Breast epithelium (tissue), 3 donors: ENCODE measurements at regions not wholly inside any gene's neighbourhood (a gene's known extent, or its start where the extent isn't known, plus 50 kb on each side); places are given as distances from the start of the nearest gene placed in this dataset.

Source experiments
- CTCF ChIP-seq, 3 donors: fragments of 450-650 bp; IDR thresholded peaks; one replicate each; pipeline ENCODE4 v1.5.1; 2016 to 2017; ENCODE audit warnings: antibody characterized with exemption in 3 of 3, mild to moderate bottlenecking in 3 of 3, moderate library complexity in 3 of 3
- POLR2AphosphoS5 ChIP-seq, 3 donors: sonication (generic); formaldehyde crosslinking; IDR thresholded peaks; one replicate each; pipeline ENCODE4 v1.6.1; 2017; ENCODE audit warnings: antibody characterized with exemption in 3 of 3

GRCh38 chr4:1516881-1517480 lies 110.7 kb upstream of the NKX1-1 start:
- TF ChIP-seq CTCF (IDR thresholded peaks at IDR 0.05) (no peak), POLR2AphosphoS5 (IDR thresholded peaks at IDR 0.05) (no peak)
